Neuronal stem cell (in vitro differentiated cells): ENCODE measurements at regions not wholly inside any gene's neighbourhood (a gene's known extent, or its start where the extent isn't known, plus 50 kb on each side); places are given as distances from the start of the nearest gene placed in this dataset.

Source experiments
- DNase-seq: peaks from one replicate; pipeline ENCODE4 v3.0.0-alpha.2; 2013; ENCODE audit warnings: low spot score
- H2AFZ ChIP-seq: one replicate; pipeline ENCODE4 v1.6.1; 2013; ENCODE audit warnings: mild to moderate bottlenecking, low read length, inconsistent platforms
- H2AK5ac ChIP-seq: 2 replicates; pipeline ENCODE4 v1.6.1; 2013; ENCODE audit warnings: low read depth, mild to moderate bottlenecking, inconsistent platforms, low read length, moderate library complexity, mixed read lengths
- H2BK120ac ChIP-seq: 2 replicates; pipeline ENCODE4 v1.6.1; 2013; ENCODE audit warnings: low read depth, mild to moderate bottlenecking, inconsistent platforms, low read length, moderate library complexity, mixed read lengths
- H2BK12ac ChIP-seq: one replicate; pipeline ENCODE4 v1.6.1; 2013; ENCODE audit warnings: low read length, inconsistent platforms
- H2BK15ac ChIP-seq: 2 replicates; pipeline ENCODE4 v1.6.1; 2013; ENCODE audit warnings: mild to moderate bottlenecking, low read length, inconsistent platforms, mixed read lengths
- H2BK5ac ChIP-seq: one replicate; pipeline ENCODE4 v1.6.1; 2013; ENCODE audit warnings: inconsistent platforms, mild to moderate bottlenecking, low read length, moderate library complexity
- H3K14ac ChIP-seq: one replicate; pipeline ENCODE4 v1.6.1; 2013; ENCODE audit warnings: low read length, inconsistent platforms
- H3K18ac ChIP-seq: 2 replicates; pipeline ENCODE4 v1.6.1; 2013; ENCODE audit warnings: low read length, inconsistent platforms
- H3K23ac ChIP-seq: 2 replicates; pipeline ENCODE4 v1.6.1; 2013; ENCODE audit warnings: low read depth, mild to moderate bottlenecking, mixed read lengths, low read length, inconsistent platforms; ENCODE audit not compliant: poor library complexity
- H3K27ac ChIP-seq: replicated peaks from 3 replicates; pipeline ENCODE4 v1.5.1; 2013; ENCODE audit warnings: low read length, inconsistent platforms
- H3K27me3 ChIP-seq, 3 experiments: 2 replicates each; pipeline ENCODE4 v1.6.1; 2013; ENCODE audit warnings: low read length in 3 of 3, mild to moderate bottlenecking in 2 of 3, inconsistent platforms in 1 of 3, low read depth in 1 of 3, mixed read lengths in 1 of 3, moderate library complexity in 1 of 3; ENCODE audit not compliant: control insufficient read depth in 3 of 3, insufficient read depth in 3 of 3
- H3K36me3 ChIP-seq, 2 donors: replicated peaks in 1 of 2; 2 replicates each; pipeline ENCODE4 v1.6.1; 2013; ENCODE audit warnings: low read length in 2 of 2; ENCODE audit not compliant: control insufficient read depth in 2 of 2, insufficient read depth in 2 of 2
- H3K4ac ChIP-seq: 2 replicates; pipeline ENCODE4 v1.6.1; 2013; ENCODE audit warnings: inconsistent platforms, mild to moderate bottlenecking, low read length, moderate library complexity
- H3K4me1 ChIP-seq, 2 donors: 1 replicate in 1 of 2; 2 replicates in 1 of 2; pipeline ENCODE4 v1.6.1; 2013; ENCODE audit warnings: low read length in 2 of 2, low read depth in 1 of 2; ENCODE audit not compliant: control insufficient read depth in 2 of 2, insufficient read depth in 1 of 2
- H3K4me2 ChIP-seq: one replicate; pipeline ENCODE4 v1.6.1; 2013; ENCODE audit warnings: mild to moderate bottlenecking, low read length, inconsistent platforms; ENCODE audit not compliant: insufficient read depth, poor library complexity, severe bottlenecking
- H3K4me3 ChIP-seq, 2 donors: 2 replicates each; pipeline ENCODE4 v1.5.1; 2013; ENCODE audit warnings: low read length in 2 of 2, mild to moderate bottlenecking in 2 of 2, inconsistent platforms in 1 of 2, moderate library complexity in 1 of 2
- H3K79me1 ChIP-seq: one replicate; pipeline ENCODE4 v1.6.1; 2013; ENCODE audit warnings: low read depth, mild to moderate bottlenecking, inconsistent platforms, low read length, moderate library complexity
- H3K9ac ChIP-seq: one replicate; pipeline ENCODE4 v1.6.1; 2013; ENCODE audit warnings: mild to moderate bottlenecking, low read depth, low read length, inconsistent platforms; ENCODE audit not compliant: poor library complexity
- H3K9me3 ChIP-seq, 2 donors: replicated peaks in 1 of 2; 2 replicates each; pipeline versions ENCODE3 to v1.6.1; 2013; ENCODE audit warnings: low read length in 2 of 2, mild to moderate bottlenecking in 2 of 2, inconsistent platforms in 1 of 2, low read depth in 1 of 2, mixed read lengths in 1 of 2, moderate library complexity in 1 of 2; ENCODE audit not compliant: control insufficient read depth in 2 of 2, insufficient read depth in 1 of 2
- H4K8ac ChIP-seq: one replicate; pipeline ENCODE4 v1.6.1; 2013; ENCODE audit warnings: low read depth, mild to moderate bottlenecking, inconsistent platforms, low read length, moderate library complexity
- H4K91ac ChIP-seq: one replicate; pipeline ENCODE4 v1.6.1; 2013; ENCODE audit warnings: low read length, low read depth, mild to moderate bottlenecking, inconsistent platforms; ENCODE audit not compliant: poor library complexity
- WGBS, 2 donors: extraction: QIAGEN DNeasy Blood & Tissue Kit; methylation state at CpG; one replicate each; pipeline ENCODE4 v1.1.7; 2013; ENCODE audit warnings: missing lambda C conversion rate in 2 of 2, mixed read lengths in 1 of 2; ENCODE audit not compliant: insufficient read length in 2 of 2, insufficient replicate concordance in 1 of 2; ENCODE audit errors: extremely low coverage in 2 of 2; 5-methylcytosine and 5-hydroxymethylcytosine counted together

- Histone ChIP-seq H2BK15ac (no peak overlapping the region), H2BK12ac (no peak overlapping the region), H3K4me1 (no peaks in the 10 kb centered on the region), H3K9me3 (no peaks in the 10 kb centered on the region), H3K27me3 (no peaks in the 10 kb centered on the region), H2AK5ac (no peak overlapping the region), H3K27ac (no peak overlapping the region), H2BK120ac (no peak overlapping the region), H2BK5ac (no peak overlapping the region), H3K4me3 (no peak overlapping the region), H3K18ac (no peak overlapping the region), H3K79me1 (no peaks in the 10 kb centered on the region), H4K8ac (no peak overlapping the region), H3K36me3 (no peaks in the 10 kb centered on the region), H2AFZ (no peak overlapping the region), H3K23ac (no peak overlapping the region), H3K14ac (no peak overlapping the region), H4K91ac (no peak overlapping the region), H3K9ac (no peak overlapping the region), H3K4me2 (no peak overlapping the region), H3K4ac (no peak overlapping the region)
- WGBS, 2 donors: no CpG with 5 or more reads among the region's 1 CpG
- no peak for DNase-seq
These were observed 51.7 kb upstream of the SLC27A6 start for GRCh38 chr5:128913551-128913950.
